Esophagus muscularis mucosa (tissue), 3 donors: ENCODE measurements at regions not wholly inside any gene's neighbourhood (a gene's known extent, or its start where the extent isn't known, plus 50 kb on each side); places are given as distances from the start of the nearest gene placed in this dataset.
"Not testable (repeated sequence)": the region's sequence is repeated elsewhere in the genome, so short reads cannot be mapped to it uniquely, and the experiment has no call there.

Experiments
- CTCF ChIP-seq, 3 experiments: fragments of 200-600 bp in 2 of 3; fragments of 450-650 bp in 1 of 3; sonication (generic) in 2 of 3; IDR thresholded peaks; one replicate each; pipeline ENCODE4 v1.5.1; 2017 to 2019; ENCODE audit warnings: antibody characterized with exemption in 3 of 3, mild to moderate bottlenecking in 2 of 3, moderate library complexity in 1 of 3
- POLR2A ChIP-seq: fragments of 450-650 bp; IDR thresholded peaks from one replicate; pipeline ENCODE4 v1.6.1; 2017; ENCODE audit warnings: antibody characterized with exemption, moderate library complexity, mild to moderate bottlenecking, low read depth
- POLR2AphosphoS5 ChIP-seq, 2 donors: sonication (generic); formaldehyde crosslinking; IDR thresholded peaks; one replicate each; pipeline ENCODE4 v1.6.1; 2017; ENCODE audit warnings: antibody characterized with exemption in 2 of 2

- not testable (repeated sequence) for TF ChIP-seq POLR2A; CTCF (IDR thresholded peaks at IDR 0.05); POLR2AphosphoS5 (IDR thresholded peaks at IDR 0.05)
Observed at GRCh38 chr17:21848510-21848909, 156.2 kb downstream of the KCNJ18 start.
